C4-2B (cell line): ENCODE measurements at regions not wholly inside any gene's neighbourhood (a gene's known extent, or its start where the extent isn't known, plus 50 kb on each side); places are given as distances from the start of the nearest gene placed in this dataset.

Source experiments
- CTCF ChIP-seq: fragments of 450-650 bp; conservative IDR thresholded peaks from 2 replicates; pipeline ENCODE4 v1.5.1; 2017; ENCODE audit warnings: mild to moderate bottlenecking
- ZFX ChIP-seq: fragments of 450-650 bp; IDR thresholded peaks from 2 replicates; pipeline ENCODE4 v1.6.1; 2017

GRCh38 chr4:137069473-137069872 lies 462.8 kb downstream of the PCDH18 start:
- TF ChIP-seq CTCF (peak; percentile 22), ZFX (no peak)
